ENCODE measurements at regions not wholly inside any gene's neighbourhood (a gene's known extent, or its start where the extent isn't known, plus 50 kb on each side); places are given as distances from the start of the nearest gene placed in this dataset.

- no peak for DNase-seq
Observed at GRCh38 chr2:240287496-240288086, 147.1 kb upstream of the OTOS start.

- DNase-seq = no peak
Observed at GRCh38 chr2:240288087-240288521, 147.4 kb upstream of the GPC1 start.

- no peak for DNase-seq
Observed at GRCh38 chr2:240289701-240290431, 145.6 kb upstream of the GPC1 start.

- no peak for DNase-seq
Observed at GRCh38 chr2:240290432-240291336, 144.8 kb upstream of the GPC1 start.

- DNase-seq = no peak
Observed at GRCh38 chr2:240291337-240292034, 144.0 kb upstream of the GPC1 start.

- no peak for DNase-seq
Observed at GRCh38 chr2:240292035-240292574, 143.4 kb upstream of the GPC1 start.

GRCh38 chr2:240292619-240293525 is 142.6 kb upstream of the GPC1 start:
- no peak for DNase-seq

- peak; percentile 84 for DNase-seq
Observed at GRCh38 chr2:240293557-240294461, 141.7 kb upstream of the GPC1 start.

- DNase-seq = no peak
Observed at GRCh38 chr2:240294514-240294913, 140.9 kb upstream of the GPC1 start.

GRCh38 chr2:240295256-240296103 is 140.0 kb upstream of the GPC1 start:
- DNase-seq = no peak

GRCh38 chr2:240296104-240296406 is 139.4 kb upstream of the GPC1 start:
- DNase-seq = no peak

- DNase-seq = no peak
Observed at GRCh38 chr2:240296476-240297255, 138.8 kb upstream of the GPC1 start.

GRCh38 chr2:240297256-240298116 is 138.0 kb upstream of the GPC1 start:
- no peak for DNase-seq

- no peak for DNase-seq
Observed at GRCh38 chr2:240298117-240298790, 137.2 kb upstream of the GPC1 start.

GRCh38 chr2:240298803-240299709 is 136.4 kb upstream of the GPC1 start:
- no peak for DNase-seq

GRCh38 chr2:240299710-240300068 is 135.8 kb upstream of the GPC1 start:
- DNase-seq = no peak

All from DMS79 (cell line).